ENCODE measurements at regions not wholly inside any gene's neighbourhood (a gene's known extent, or its start where the extent isn't known, plus 50 kb on each side); places are given as distances from the start of the nearest gene placed in this dataset.

GRCh38 chr11:30774496-30775232, 188.5 kb upstream of the MPPED2 start:
- DNase-seq (no peak), ATAC-seq (ENCODE audit: low read depth) (no peak)
- no peak overlapping the region for H4K8ac ChIP-seq (ENCODE audit: low read depth in 2 of 2, low read length in 2 of 2)
- H2BK15ac ChIP-seq (ENCODE audit: low read depth, low read length), result no peak overlapping the region
- intact Hi-C loops (cut with micrococcal nuclease) (no loop called here), dilution Hi-C loops (cut with HindIII; ENCODE audit: low sequenced_read_pairs, unreplicated experiment) (no loop called here), in situ Hi-C loops (cut with MboI; ENCODE audit: low sequenced_read_pairs) (no loop called here)
- H3K9me1 ChIP-seq (ENCODE audit: insufficient read depth, low read length), result no peaks in the 10 kb centered on the region
- H2BK5ac ChIP-seq (ENCODE audit: low read depth, low read length, poor library complexity, severe bottlenecking), result no peak overlapping the region
- H3K9me3 ChIP-seq (ENCODE audit: control insufficient read depth, insufficient read depth, low read length), result no peaks in the 10 kb centered on the region
- no peak overlapping the region for H2AK9ac ChIP-seq (replicated peaks; ENCODE audit: low read depth, low read length, poor library complexity)
- H3K14ac ChIP-seq (replicated peaks; ENCODE audit: low read depth, low read length), result no peak overlapping the region
- H4K91ac ChIP-seq (ENCODE audit: insufficient read depth, low read depth, low read length), result no peak overlapping the region
- CTCF ChIA-PET, result interaction anchor here (1.0 kb wide), 1 partner anchor 31 kb away, joined by 3 read pairs; no protein-coding TSS in a partner anchor
- H2BK120ac ChIP-seq (ENCODE audit: low read depth, low read length), result no peak overlapping the region
- H2AK5ac ChIP-seq (ENCODE audit: low read depth, low read length), result no peak overlapping the region
- H3K27me3 ChIP-seq (ENCODE audit: control insufficient read depth, insufficient read depth, low read length), result no peaks in the 10 kb centered on the region
- no peak overlapping the region for H3K56ac ChIP-seq (ENCODE audit: extremely low read depth, insufficient read depth, low read length)
- H3K23ac ChIP-seq (ENCODE audit: low read depth, low read length), result no peak overlapping the region
- H3K27ac ChIP-seq (ENCODE audit: insufficient read depth, low read length), result no peak overlapping the region
- no CpG with 5 or more reads among the region's 8 CpGs for WGBS, 2 experiments (ENCODE audit: extremely low coverage in 2 of 2, insufficient read length in 1 of 2)
- H3K4me1 ChIP-seq (ENCODE audit: control insufficient read depth, insufficient read depth, low read length), result no peaks in the 10 kb centered on the region
- no peak overlapping the region for H3K9ac ChIP-seq (ENCODE audit: low read depth, low read length)
- TF ChIP-seq CTCF (conservative IDR thresholded peaks at IDR 0.05; ENCODE audit: low read depth, low read length) (no peak), MAZ (IDR thresholded peaks at IDR 0.05; ENCODE audit: borderline replicate concordance, low read depth, low read length) (no peak), FOS (IDR thresholded peaks at IDR 0.05; ENCODE audit: low read depth, low read length) (no peak), MXI1 (IDR thresholded peaks at IDR 0.05; ENCODE audit: borderline replicate concordance, low read depth, low read length) (no peak), RFX5 (IDR thresholded peaks at IDR 0.05; ENCODE audit: low read depth, low read length) (no peak), MAFK (IDR thresholded peaks at IDR 0.05; ENCODE audit: low read depth, low read length) (no peak), SMC3 (IDR thresholded peaks at IDR 0.05; ENCODE audit: low read depth, low read length) (no peak), BHLHE40 (IDR thresholded peaks at IDR 0.05; ENCODE audit: low read depth, low read length) (no peak), CHD1 (IDR thresholded peaks at IDR 0.05; ENCODE audit: low read depth, low read length) (no peak), NFE2L2 (IDR thresholded peaks at IDR 0.05; ENCODE audit: low read depth, low read length) (no peak), POLR2A (IDR thresholded peaks at IDR 0.05; ENCODE audit: low read depth, low read length) (no peak), CEBPB (IDR thresholded peaks at IDR 0.05; ENCODE audit: low read depth, low read length) (no peak)
- TF ChIP-seq, protein P1, sequence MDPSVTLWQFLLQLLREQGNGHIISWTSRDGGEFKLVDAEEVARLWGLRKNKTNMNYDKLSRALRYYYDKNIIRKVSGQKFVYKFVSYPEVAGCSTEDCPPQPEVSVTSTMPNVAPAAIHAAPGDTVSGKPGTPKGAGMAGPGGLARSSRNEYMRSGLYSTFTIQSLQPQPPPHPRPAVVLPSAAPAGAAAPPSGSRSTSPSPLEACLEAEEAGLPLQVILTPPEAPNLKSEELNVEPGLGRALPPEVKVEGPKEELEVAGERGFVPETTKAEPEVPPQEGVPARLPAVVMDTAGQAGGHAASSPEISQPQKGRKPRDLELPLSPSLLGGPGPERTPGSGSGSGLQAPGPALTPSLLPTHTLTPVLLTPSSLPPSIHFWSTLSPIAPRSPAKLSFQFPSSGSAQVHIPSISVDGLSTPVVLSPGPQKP (IDR thresholded peaks at IDR 0.05; ENCODE audit: borderline replicate concordance, low read depth, low read length), result no peak
- TF ChIP-seq, protein P2, sequence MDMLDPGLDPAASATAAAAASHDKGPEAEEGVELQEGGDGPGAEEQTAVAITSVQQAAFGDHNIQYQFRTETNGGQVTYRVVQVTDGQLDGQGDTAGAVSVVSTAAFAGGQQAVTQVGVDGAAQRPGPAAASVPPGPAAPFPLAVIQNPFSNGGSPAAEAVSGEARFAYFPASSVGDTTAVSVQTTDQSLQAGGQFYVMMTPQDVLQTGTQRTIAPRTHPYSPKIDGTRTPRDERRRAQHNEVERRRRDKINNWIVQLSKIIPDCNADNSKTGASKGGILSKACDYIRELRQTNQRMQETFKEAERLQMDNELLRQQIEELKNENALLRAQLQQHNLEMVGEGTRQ (IDR thresholded peaks at IDR 0.05; ENCODE audit: low read depth, low read length), result no peak
- H3K4me3 ChIP-seq (ENCODE audit: insufficient read depth, low read depth, low read length), result no peak overlapping the region
- peak overlapping the region; percentile 74; the same call in 1 of the 2 replicates for H3K18ac ChIP-seq (ENCODE audit: low read depth, low read length)
- 0 out of 2 replicates have a peak overlapping the region, but pooled peaks have one; percentile 7 for H4K5ac ChIP-seq (ENCODE audit: low read depth, low read length)
- no peak overlapping the region for H3K4me2 ChIP-seq (ENCODE audit: low read depth, low read length)
- H2BK20ac ChIP-seq (ENCODE audit: low read depth, low read length), result no peak overlapping the region
- H3K79me1 ChIP-seq (ENCODE audit: low read depth in 1 of 2, low read length in 2 of 2), result no peaks in the 10 kb centered on the region
- H3K4ac ChIP-seq (ENCODE audit: low read depth, low read length), result no peak overlapping the region
- H2AFZ ChIP-seq (replicated peaks; ENCODE audit: low read length, poor library complexity), result no peak overlapping the region
- BruUV-seq (replicated peaks), result no TSS peak
- no peaks in the 10 kb centered on the region for H3K36me3 ChIP-seq (ENCODE audit: control insufficient read depth, insufficient read depth, low read length)
- POLR2A ChIA-PET (ENCODE audit: unreplicated experiment), result no interaction called here
- H4K20me1 ChIP-seq (ENCODE audit: insufficient read depth, low read length), result no peaks in the 10 kb centered on the region
